LoVo (cell line): ENCODE measurements at regions not wholly inside any gene's neighbourhood (a gene's known extent, or its start where the extent isn't known, plus 50 kb on each side); places are given as distances from the start of the nearest gene placed in this dataset.
"Not testable (repeated sequence)": the region's sequence is repeated elsewhere in the genome, so short reads cannot be mapped to it uniquely, and the experiment has no call there.

ENCODE experiments used
- DNase-seq: peaks from one replicate; pipeline ENCODE4 v3.0.0-alpha.2; 2016; ENCODE audit warnings: low spot score

DNA sequence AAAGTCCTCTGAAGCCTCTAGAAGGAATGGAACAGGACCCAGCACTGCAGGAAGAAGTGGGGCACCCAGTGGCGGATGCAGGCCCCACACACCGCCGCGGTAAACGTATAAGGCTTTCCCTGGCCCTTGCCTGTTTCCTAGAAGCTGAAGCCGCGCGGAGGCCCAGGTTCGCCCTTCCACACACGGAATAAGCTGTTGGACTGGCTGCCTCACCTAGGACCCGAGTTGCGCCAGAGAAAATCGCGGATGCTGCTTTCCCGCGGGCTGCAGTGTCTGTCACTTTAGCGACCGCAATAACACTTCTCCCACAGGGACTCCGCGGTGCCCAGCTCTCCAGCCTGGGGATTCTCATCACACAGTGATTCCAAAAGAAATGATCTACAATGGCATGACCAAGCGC, 1736.9 kb downstream of the TP53TG3F start:
- no peak for DNase-seq

- no peak for DNase-seq
Measured at GRCh38 chr16:35197656-35198055, 1738.2 kb downstream of the TP53TG3F start.

DNA sequence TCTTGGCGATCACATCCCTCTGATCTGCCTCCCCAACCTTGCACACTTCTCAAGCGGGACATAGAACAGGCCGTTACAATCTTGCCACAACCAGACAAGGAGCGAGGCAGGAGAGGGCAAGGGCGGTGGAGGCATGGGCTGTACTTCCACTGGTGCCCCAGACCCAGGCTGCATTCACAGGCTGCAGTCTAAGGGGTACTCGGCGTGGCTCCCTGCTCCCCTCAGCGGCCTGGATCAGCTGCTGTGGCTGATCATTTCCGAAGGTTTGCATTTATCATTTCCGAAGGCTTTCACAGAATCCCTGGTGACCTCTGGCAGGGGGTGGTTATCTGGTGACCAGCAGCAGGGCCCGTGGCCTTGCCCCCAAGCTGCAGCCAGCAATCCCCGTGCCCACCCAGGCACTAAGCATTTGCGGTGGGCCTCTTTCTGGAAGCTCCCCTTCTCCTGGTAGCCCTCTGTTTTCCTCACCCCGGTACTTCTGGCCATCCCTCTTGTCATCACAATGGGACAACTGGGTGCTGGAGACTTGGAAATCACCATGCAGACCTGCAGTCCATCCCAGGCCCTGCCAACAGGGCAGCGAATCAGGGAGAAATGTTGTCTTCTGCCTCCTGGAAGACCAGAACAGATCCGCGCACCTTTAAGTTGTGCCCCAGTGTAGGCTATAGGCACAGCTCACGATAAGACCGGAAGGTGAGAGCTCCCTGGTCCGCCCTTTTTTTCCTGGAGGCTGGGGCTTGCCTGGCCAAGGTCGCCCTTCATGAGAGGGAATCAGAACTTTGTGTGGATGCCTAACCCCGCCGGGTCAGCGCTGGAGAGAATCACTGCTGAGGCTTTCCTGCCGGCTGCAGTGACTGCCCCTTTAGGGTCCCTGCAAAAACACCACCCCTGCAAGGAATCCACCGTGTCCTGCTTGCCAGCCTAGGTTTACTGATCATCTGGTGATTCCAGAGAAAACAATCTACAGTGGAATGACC, 1739.1 kb downstream of the TP53TG3F start:
- DNase-seq: no peak

GRCh38 chr16:35200662-35201061, 1741.2 kb downstream of the TP53TG3F start:
- DNase-seq: no peak

DNA sequence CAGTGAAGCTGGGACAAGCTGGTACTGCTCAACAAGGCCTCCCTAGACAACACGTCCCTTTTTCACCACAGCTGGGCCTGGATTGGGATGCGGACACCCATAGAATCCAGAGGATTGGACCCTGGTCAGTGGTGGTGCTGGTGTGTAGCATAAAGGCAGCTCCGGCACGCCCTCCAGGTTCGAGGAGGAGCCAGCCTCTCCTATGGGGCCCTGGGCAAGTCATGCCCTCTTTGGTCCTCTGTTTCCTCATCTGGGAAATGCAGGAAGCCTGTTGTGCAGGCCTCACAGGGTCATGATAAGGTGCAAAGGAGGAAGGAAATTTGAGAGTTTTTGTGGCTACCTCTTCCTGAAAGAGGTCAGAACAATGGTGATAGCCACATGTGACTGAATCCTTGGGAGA, 1741.7 kb downstream of the TP53TG3F start:
- no peak for DNase-seq

DNA sequence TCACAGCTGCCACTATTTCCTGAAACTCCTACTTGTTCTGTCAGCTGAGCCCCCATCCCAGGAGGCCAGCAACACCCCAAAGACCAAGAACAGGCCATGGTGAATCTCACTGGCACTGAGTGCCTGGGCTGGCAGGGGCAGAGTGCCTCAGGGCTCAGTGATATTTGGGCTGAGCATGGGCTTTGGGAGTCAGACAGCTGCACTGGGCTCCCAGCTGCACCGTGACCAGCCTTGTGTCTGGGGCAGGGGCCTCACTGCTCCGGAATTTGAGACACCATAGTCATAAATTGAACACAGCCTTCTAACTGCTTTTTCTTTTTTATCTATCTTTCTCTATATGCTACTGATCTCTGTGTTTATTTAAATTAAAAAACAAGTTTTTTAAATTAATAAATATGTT, 1744.2 kb downstream of the TP53TG3F start:
- DNase-seq: no peak

GRCh38 chr16:35207059-35207999, 1747.9 kb downstream of the TP53TG3F start:
- DNase-seq: no peak

DNA sequence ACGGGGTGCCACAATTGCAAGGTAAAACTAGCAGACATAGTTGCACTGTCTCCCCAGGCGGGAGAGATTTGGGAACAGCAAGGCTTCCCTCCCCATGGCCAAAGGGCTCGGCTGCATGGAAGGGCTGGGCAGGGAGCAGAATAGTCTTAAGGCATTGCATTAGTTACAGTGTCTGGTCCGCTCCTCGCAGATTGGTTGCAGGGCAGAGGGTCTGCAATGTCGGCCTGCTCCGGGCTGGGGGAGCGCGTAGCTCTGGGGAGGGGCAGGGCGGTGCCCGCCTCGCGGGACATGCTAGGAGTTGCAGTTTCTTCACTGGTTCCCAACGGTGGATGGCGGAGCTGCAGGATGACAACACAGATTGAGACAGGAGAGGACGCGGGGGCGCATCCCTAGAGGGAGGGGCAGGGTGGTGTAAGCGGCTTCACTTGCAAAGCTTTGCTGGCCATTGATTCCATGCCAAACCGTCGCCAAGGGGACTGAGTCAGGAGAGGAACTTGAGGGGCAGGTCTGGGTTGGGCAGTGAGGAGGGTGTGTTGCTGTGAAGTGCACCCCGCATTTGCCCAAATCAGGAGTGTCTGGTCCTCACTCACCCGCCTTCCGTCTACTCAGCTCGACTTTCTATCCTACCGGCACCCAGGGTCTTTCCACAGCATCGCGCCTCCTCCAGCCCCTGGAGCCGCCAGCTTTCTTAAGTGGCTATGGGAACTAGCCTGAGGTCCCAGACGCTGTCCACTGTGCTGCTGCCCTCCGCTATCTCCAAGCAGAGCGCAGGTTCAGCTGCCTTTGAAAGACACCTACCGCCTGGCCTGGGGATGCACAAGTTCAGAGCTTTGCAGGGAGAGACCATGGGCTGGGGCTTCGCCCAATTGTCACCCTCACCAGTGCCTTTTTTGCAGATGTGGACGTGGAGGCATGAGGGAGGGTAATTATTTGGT, 1748.9 kb downstream of the TP53TG3F start:
- no peak for DNase-seq

DNA sequence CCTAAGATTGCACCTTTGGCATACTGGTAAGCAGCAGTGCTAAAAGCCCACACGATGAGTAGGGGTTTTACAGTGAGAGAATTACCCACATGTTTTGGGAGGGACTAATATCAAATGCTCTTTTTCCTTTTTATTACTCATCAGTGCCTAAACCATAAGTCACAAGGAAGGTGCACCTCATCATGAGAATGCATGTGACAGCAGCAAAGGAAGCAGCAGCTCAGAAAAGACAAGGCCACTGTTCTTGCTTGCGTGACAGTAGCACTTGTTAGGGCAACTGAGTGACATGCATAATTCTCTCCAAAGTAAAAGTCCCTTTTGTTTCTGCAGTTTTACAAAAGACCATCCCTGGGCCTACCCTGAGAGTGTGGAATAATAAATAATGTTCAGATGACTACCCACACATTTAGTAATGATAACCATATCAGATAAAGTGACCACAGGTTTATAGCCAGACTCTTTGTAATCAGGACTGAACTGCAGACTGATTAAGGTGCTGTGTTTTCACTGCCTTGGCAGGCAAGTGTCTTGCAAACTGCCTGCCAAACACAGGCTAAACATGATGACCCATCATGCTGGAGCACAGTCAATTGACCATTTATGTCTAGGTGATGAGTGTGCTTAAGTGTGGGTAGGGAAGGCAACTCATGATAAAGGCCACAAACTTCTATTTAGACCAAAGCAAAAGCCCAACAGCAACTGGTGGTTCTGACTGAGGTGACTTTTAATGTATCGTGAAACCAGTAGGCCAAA, 1751.4 kb downstream of the TP53TG3F start:
- no peak for DNase-seq

DNA sequence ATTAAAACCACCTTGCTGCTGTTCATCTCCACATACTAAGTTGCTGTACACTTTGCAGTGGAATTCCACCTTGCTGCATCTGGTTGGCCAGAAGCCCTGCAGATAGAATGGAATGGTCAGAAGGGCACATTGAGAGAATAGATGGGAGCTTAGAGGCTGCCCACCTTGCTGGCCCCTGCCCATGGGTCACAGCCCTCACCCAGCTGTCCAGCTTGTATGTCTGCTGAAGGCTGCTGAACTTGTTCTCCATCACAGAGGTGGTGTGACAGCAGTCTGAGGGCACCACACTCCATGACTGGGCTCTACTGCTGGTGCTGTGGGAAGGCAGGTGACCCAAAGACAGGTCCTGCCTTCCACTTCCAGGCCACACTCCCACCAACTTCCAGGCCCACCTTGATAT, 1755.4 kb downstream of the TP53TG3F start:
- DNase-seq: no peak

DNA sequence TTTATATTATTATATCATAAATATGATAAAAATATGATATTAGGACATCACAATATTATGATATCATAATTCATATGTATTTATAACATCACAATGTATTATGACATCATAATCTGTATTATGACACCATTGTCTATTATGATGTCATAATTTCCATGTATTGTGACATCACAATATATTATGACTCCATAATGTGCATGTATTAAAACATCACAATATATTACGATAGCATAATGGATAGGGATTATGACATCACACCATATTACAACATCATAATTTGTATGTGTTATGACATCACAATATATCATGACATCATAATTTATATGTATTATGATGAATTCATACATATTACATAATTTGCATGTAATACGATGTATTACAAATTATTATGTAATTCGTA, 1755.9 kb downstream of the TP53TG3F start:
- DNase-seq: no peak

DNA sequence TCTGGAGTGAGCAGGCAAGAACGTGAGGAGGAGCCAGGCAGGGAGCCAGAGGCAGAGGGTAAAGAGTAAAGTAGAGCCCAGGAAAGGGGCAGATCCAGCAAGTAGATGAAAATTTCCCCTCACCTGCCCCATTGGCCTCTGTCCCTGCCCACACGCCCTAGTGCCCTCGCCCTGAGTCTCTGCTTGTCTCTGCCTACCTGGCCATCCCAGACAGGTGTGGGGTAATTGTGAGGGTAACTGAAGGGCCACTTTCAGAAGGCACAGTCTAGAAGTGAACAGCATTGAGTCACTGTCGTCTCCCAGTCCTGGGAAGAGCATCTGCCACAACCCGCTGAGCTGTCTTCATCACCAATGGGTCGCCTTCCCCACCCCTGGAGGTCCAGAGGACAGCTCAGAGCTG, 1756.8 kb downstream of the TP53TG3F start:
- not testable (repeated sequence) for DNase-seq

GRCh38 chr16:35221482-35222185, 1762.2 kb downstream of the TP53TG3F start:
- DNase-seq: no peak

DNA sequence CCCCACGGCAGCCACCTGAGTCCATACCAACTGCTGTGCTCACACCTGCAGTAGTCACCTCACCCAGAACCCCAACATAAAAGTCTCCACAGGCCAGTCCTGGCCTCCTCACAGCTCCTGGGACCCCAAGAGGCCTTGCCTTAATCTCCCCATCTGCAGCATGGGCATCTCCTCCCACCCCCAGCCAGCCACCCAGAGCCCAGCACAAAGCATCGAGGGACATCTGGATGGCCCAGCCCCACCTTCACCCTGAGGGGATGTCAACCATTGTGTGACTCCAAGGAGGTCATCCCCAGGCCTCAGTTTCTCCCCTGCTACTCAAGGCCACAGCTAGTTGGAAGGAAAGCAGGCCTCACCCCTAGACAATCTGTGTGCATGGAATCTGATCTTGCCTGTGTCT, 1775.3 kb downstream of the TP53TG3F start:
- no peak for DNase-seq

GRCh38 chr16:35239561-35239960, 1780.1 kb downstream of the TP53TG3F start:
- no peak for DNase-seq

- no peak for DNase-seq
Measured at GRCh38 chr16:35249051-35249450, 1789.6 kb downstream of the TP53TG3F start.

DNA sequence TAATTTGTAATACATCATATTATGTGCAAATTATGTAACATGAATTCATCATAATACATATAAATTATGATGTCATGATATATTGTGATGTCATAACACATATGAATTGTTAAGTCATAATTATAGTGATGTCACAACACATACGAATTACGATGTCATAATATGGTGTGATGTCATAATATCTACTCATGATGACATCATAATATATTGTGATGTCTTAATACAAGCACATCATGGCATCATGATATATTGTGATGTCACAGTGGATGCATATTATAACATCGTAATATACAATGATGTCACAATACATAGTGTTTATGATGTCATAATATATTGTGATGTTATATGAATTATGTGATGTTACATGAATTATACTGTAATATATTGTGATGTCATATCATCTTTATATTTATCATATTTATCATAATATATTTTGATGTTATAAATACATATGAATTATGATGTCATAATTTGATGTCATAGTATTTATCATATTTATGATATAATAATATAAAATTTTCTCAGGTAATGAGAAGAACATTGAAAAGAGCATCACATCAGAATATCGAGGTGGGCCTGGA, 1793.0 kb downstream of the TP53TG3F start:
- DNase-seq: no peak

DNA sequence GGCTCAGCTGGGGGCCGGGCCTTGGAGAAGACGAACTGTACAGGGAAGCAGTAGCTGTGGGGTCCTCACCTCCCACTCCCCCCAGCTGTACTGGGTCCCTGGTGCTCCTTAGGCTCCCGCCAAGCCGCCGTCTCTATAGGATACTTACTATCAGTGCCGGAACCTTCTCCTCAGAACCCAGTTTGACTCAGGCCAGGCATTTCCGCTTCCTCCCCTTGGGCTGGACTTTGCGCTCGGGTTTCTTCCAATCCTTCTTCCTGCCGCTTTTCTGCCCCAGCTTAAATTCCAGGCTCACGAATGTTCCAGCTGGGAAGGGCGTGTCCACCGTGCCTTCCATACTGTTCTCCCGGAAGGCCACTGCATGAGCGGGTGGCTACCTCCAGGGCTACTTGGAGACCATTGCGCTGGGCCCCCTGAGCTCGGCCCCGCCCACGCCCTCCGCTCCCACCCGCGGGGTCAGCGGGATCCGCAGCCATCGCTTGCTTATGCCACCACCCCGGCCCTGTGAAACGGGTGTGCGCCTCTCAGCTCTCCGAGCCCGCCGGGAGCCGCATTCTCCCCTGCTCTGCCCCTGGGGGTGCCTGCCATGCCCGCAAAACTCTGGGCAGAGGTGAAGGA, 1795.9 kb downstream of the TP53TG3F start:
- no peak for DNase-seq

GRCh38 chr16:35255816-35256215, 1796.4 kb downstream of the TP53TG3F start:
- no peak for DNase-seq
